ENCODE measurements at regions not wholly inside any gene's neighbourhood (a gene's known extent, or its start where the extent isn't known, plus 50 kb on each side); places are given as distances from the start of the nearest gene placed in this dataset.

- TF ChIP-seq EZH2phosphoT487 (IDR thresholded peaks at IDR 0.05; ENCODE audit: unreplicated experiment) (no peak), ZNF114 (CRISPR knock-in tag; IDR thresholded peaks at IDR 0.05) (no peak), ETS1 (IDR thresholded peaks at IDR 0.05) (no peak), ZNF331 (CRISPR knock-in tag; IDR thresholded peaks at IDR 0.05; ENCODE audit: low read depth) (no peak), CREB1 (CRISPR knock-in tag; IDR thresholded peaks at IDR 0.05; ENCODE audit: low read depth) (no peak), REST (IDR thresholded peaks at IDR 0.05; ENCODE audit: unreplicated experiment) (no peak), JUNB (IDR thresholded peaks at IDR 0.05; ENCODE audit: unreplicated experiment) (no peak), STAT1 (IDR thresholded peaks at IDR 0.05; ENCODE audit: unreplicated experiment) (no peak), POLR2AphosphoS5 (IDR thresholded peaks at IDR 0.05; ENCODE audit: low read depth) (no peak), EZH2 (IDR thresholded peaks at IDR 0.05; ENCODE audit: low read depth, unreplicated experiment) (no peak)
- TF ChIP-seq, protein P1, sequence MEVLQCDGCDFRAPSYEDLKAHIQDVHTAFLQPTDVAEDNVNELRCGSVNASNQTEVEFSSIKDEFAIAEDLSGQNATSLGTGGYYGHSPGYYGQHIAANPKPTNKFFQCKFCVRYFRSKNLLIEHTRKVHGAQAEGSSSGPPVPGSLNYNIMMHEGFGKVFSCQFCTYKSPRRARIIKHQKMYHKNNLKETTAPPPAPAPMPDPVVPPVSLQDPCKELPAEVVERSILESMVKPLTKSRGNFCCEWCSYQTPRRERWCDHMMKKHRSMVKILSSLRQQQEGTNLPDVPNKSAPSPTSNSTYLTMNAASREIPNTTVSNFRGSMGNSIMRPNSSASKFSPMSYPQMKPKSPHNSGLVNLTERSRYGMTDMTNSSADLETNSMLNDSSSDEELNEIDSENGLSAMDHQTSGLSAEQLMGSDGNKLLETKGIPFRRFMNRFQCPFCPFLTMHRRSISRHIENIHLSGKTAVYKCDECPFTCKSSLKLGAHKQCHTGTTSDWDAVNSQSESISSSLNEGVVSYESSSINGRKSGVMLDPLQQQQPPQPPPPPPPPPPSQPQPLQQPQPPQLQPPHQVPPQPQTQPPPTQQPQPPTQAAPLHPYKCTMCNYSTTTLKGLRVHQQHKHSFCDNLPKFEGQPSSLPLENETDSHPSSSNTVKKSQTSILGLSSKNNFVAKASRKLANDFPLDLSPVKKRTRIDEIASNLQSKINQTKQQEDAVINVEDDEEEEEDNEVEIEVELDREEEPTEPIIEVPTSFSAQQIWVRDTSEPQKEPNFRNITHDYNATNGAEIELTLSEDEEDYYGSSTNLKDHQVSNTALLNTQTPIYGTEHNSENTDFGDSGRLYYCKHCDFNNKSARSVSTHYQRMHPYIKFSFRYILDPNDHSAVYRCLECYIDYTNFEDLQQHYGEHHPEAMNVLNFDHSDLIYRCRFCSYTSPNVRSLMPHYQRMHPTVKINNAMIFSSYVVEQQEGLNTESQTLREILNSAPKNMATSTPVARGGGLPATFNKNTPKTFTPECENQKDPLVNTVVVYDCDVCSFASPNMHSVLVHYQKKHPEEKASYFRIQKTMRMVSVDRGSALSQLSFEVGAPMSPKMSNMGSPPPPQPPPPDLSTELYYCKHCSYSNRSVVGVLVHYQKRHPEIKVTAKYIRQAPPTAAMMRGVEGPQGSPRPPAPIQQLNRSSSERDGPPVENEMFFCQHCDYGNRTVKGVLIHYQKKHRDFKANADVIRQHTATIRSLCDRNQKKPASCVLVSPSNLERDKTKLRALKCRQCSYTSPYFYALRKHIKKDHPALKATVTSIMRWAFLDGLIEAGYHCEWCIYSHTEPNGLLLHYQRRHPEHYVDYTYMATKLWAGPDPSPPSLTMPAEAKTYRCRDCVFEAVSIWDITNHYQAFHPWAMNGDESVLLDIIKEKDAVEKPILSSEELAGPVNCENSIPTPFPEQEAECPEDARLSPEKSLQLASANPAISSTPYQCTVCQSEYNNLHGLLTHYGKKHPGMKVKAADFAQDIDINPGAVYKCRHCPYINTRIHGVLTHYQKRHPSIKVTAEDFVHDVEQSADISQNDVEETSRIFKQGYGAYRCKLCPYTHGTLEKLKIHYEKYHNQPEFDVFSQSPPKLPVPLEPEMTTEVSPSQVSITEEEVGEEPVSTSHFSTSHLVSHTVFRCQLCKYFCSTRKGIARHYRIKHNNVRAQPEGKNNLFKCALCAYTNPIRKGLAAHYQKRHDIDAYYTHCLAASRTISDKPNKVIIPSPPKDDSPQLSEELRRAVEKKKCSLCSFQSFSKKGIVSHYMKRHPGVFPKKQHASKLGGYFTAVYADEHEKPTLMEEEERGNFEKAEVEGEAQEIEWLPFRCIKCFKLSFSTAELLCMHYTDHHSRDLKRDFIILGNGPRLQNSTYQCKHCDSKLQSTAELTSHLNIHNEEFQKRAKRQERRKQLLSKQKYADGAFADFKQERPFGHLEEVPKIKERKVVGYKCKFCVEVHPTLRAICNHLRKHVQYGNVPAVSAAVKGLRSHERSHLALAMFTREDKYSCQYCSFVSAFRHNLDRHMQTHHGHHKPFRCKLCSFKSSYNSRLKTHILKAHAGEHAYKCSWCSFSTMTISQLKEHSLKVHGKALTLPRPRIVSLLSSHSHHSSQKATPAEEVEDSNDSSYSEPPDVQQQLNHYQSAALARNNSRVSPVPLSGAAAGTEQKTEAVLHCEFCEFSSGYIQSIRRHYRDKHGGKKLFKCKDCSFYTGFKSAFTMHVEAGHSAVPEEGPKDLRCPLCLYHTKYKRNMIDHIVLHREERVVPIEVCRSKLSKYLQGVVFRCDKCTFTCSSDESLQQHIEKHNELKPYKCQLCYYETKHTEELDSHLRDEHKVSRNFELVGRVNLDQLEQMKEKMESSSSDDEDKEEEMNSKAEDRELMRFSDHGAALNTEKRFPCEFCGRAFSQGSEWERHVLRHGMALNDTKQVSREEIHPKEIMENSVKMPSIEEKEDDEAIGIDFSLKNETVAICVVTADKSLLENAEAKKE (CRISPR knock-in tag; IDR thresholded peaks at IDR 0.05): no peak
- Histone ChIP-seq H3K36me3 (ENCODE audit: insufficient read depth) (no peaks in the 10 kb centered on the region), H3K79me2 (replicated peaks; ENCODE audit: insufficient read depth) (no peaks in the 10 kb centered on the region), H2AFZ (0 out of 2 replicates have a peak overlapping the region, but pooled peaks have one; percentile 43), H3K27ac (ENCODE audit: low read depth) (no peak overlapping the region), H3K9me2 (ENCODE audit: insufficient read depth) (no peaks in the 10 kb centered on the region), H4K20me1 (replicated peaks; ENCODE audit: insufficient read depth) (no peaks in the 10 kb centered on the region), H3K4me2 (no peak overlapping the region), H3K4me1 (ENCODE audit: insufficient read depth) (peaks cover 22% of the 10 kb centered on the region), H3F3A (replicated peaks; ENCODE audit: low read depth) (no peaks in the 10 kb centered on the region), H3K27me3 (ENCODE audit: insufficient read depth) (no peaks in the 10 kb centered on the region), H3K4me3 (no peak overlapping the region)
- H3K4me3 Mint-ChIP-seq: no peak overlapping the region
- H3K27ac Mint-ChIP-seq: no peak overlapping the region
- H3K27me3 Mint-ChIP-seq (ENCODE audit: insufficient read depth, low read depth, poor library complexity): peaks cover 11% of the 10 kb centered on the region
- DNase-seq (ENCODE audit: low spot score): peak; percentile 36
- no peaks in the 10 kb centered on the region for H3K9me3 Mint-ChIP-seq
- no peaks in the 10 kb centered on the region for H3K36me3 Mint-ChIP-seq (ENCODE audit: low read depth)
- peak; percentile 57 for ATAC-seq
- H3K4me1 Mint-ChIP-seq: peaks cover 42% of the 10 kb centered on the region
Measured at GRCh38 chr5:141778206-141778605, 96.2 kb upstream of the ARAP3 start.

Data from GM23338 (cell line).